HL-60 (cell line): ENCODE measurements at regions not wholly inside any gene's neighbourhood (a gene's known extent, or its start where the extent isn't known, plus 50 kb on each side); places are given as distances from the start of the nearest gene placed in this dataset.

Source experiments
- CTCF ChIP-seq: IDR thresholded peaks from one replicate; pipeline ENCODE4 v1.5.1; 2011; ENCODE audit warnings: low read length, control low read depth, inconsistent platforms; ENCODE audit not compliant: insufficient read depth
- GABPA ChIP-seq: IDR thresholded peaks from 2 replicates; pipeline ENCODE4 v1.6.1; 2012; ENCODE audit warnings: low read depth
- POLR2AphosphoS5 ChIP-seq: IDR thresholded peaks from 2 replicates; pipeline ENCODE4 v1.6.1; 2012; ENCODE audit warnings: low read depth
- REST ChIP-seq: IDR thresholded peaks from 2 replicates; pipeline ENCODE4 v1.6.1; 2012; ENCODE audit warnings: low read depth; ENCODE audit not compliant: insufficient replicate concordance
- SPI1 ChIP-seq: IDR thresholded peaks from 2 replicates; pipeline ENCODE4 v1.6.1; 2012; ENCODE audit warnings: low read depth, mild to moderate bottlenecking, borderline replicate concordance

GRCh38 chr21:19853709-19854575 lies 1144.3 kb upstream of the NCAM2 start:
- no peak for TF ChIP-seq CTCF
- no peak for TF ChIP-seq POLR2AphosphoS5
- TF ChIP-seq GABPA: no peak
- no peak for TF ChIP-seq SPI1
- TF ChIP-seq REST: no peak
